Mesenchymal stem cell (in vitro differentiated cells and primary cell): ENCODE measurements at regions not wholly inside any gene's neighbourhood (a gene's known extent, or its start where the extent isn't known, plus 50 kb on each side); places are given as distances from the start of the nearest gene placed in this dataset.

Source experiments
- DNase-seq: peaks from one replicate; pipeline ENCODE4 v3.0.0-alpha.2; 2013
- H2AFZ ChIP-seq: one replicate; pipeline ENCODE4 v1.6.1; 2013; ENCODE audit warnings: low read depth, mild to moderate bottlenecking, control low read depth, inconsistent platforms, low read length, moderate library complexity
- H2AK5ac ChIP-seq: 2 replicates; pipeline ENCODE4 v1.6.1; 2013; ENCODE audit warnings: low read length, moderate library complexity, mild to moderate bottlenecking, inconsistent platforms; ENCODE audit not compliant: severe bottlenecking
- H2BK120ac ChIP-seq: one replicate; pipeline ENCODE4 v1.6.1; 2013; ENCODE audit warnings: low read depth, mild to moderate bottlenecking, inconsistent platforms, low read length, moderate library complexity
- H2BK12ac ChIP-seq, 2 experiments: one replicate each; pipeline ENCODE4 v1.6.1; 2013; ENCODE audit warnings: inconsistent platforms in 2 of 2, low read length in 2 of 2, mild to moderate bottlenecking in 2 of 2, moderate library complexity in 2 of 2, control low read depth in 1 of 2
- H2BK15ac ChIP-seq: one replicate; pipeline ENCODE4 v1.6.1; 2013; ENCODE audit warnings: mild to moderate bottlenecking, low read depth, inconsistent platforms; ENCODE audit not compliant: poor library complexity, severe bottlenecking
- H2BK5ac ChIP-seq: 2 replicates; pipeline ENCODE4 v1.6.1; 2013; ENCODE audit warnings: low read depth, mild to moderate bottlenecking, low read length, control low read depth, inconsistent platforms; ENCODE audit not compliant: poor library complexity, severe bottlenecking
- H3K14ac ChIP-seq, 2 experiments: one replicate each; pipeline ENCODE4 v1.6.1; 2013; ENCODE audit warnings: inconsistent platforms in 2 of 2, low read length in 2 of 2, control low read depth in 1 of 2, mild to moderate bottlenecking in 1 of 2, moderate library complexity in 1 of 2
- H3K18ac ChIP-seq, 2 experiments: one replicate each; pipeline ENCODE4 v1.6.1; 2013; ENCODE audit warnings: inconsistent platforms in 2 of 2, low read length in 2 of 2, control low read depth in 1 of 2, low read depth in 1 of 2, mild to moderate bottlenecking in 1 of 2
- H3K23ac ChIP-seq, 2 experiments: one replicate each; pipeline ENCODE4 v1.6.1; 2013; ENCODE audit warnings: inconsistent platforms in 2 of 2, low read length in 2 of 2, mild to moderate bottlenecking in 2 of 2, moderate library complexity in 2 of 2, control low read depth in 1 of 2
- H3K27ac ChIP-seq: 2 replicates; pipeline ENCODE4 v1.5.1; 2013; ENCODE audit warnings: mild to moderate bottlenecking, moderate library complexity, low read length, control low read depth, inconsistent platforms; ENCODE audit not compliant: poor library complexity, severe bottlenecking
- H3K27me3 ChIP-seq, 2 experiments: 2 replicates each; pipeline versions ENCODE4 v1.6.1 to v1.7.0; 2013; ENCODE audit warnings: low read length in 2 of 2, mild to moderate bottlenecking in 2 of 2, moderate library complexity in 2 of 2, control low read depth in 1 of 2, inconsistent platforms in 1 of 2; ENCODE audit not compliant: control insufficient read depth in 1 of 2, insufficient read depth in 1 of 2
- H3K36me3 ChIP-seq, 2 experiments: 2 replicates each; pipeline versions ENCODE4 v1.6.1 to v1.7.0; 2013; ENCODE audit warnings: low read length in 2 of 2, control low read depth in 1 of 2, inconsistent platforms in 1 of 2, low read depth in 1 of 2, mild to moderate bottlenecking in 1 of 2; ENCODE audit not compliant: insufficient read depth in 2 of 2, control insufficient read depth in 1 of 2
- H3K4ac ChIP-seq, 2 experiments: one replicate each; pipeline ENCODE4 v1.6.1; 2013; ENCODE audit warnings: inconsistent platforms in 2 of 2, low read length in 2 of 2, mild to moderate bottlenecking in 2 of 2, moderate library complexity in 2 of 2, control low read depth in 1 of 2, low read depth in 1 of 2
- H3K4me1 ChIP-seq: 2 replicates; pipeline ENCODE4 v1.6.1; 2013; ENCODE audit warnings: low read depth, low read length, control low read depth; ENCODE audit not compliant: control insufficient read depth, insufficient read depth
- H3K4me2 ChIP-seq: 2 replicates; pipeline ENCODE4 v1.6.1; 2013; ENCODE audit warnings: low read length, mild to moderate bottlenecking, inconsistent platforms; ENCODE audit not compliant: poor library complexity, severe bottlenecking
- H3K4me3 ChIP-seq, 2 experiments: 2 replicates each; pipeline versions ENCODE4 v1.5.1 to v1.7.0; 2013; ENCODE audit warnings: low read length in 2 of 2, mild to moderate bottlenecking in 2 of 2, control low read depth in 1 of 2, low read depth in 1 of 2; ENCODE audit not compliant: insufficient read depth in 1 of 2
- H3K79me1 ChIP-seq: replicated peaks from 2 replicates; pipeline ENCODE4 v1.6.1; 2013; ENCODE audit warnings: mild to moderate bottlenecking, control low read depth, low read length, inconsistent platforms; ENCODE audit not compliant: poor library complexity, severe bottlenecking
- H3K9ac ChIP-seq: 2 replicates; pipeline ENCODE4 v1.7.0; 2013; ENCODE audit warnings: mild to moderate bottlenecking, low read length, moderate library complexity
- H3K9me3 ChIP-seq: 2 replicates; pipeline ENCODE4 v1.7.0; 2013; ENCODE audit warnings: mild to moderate bottlenecking, low read length; ENCODE audit not compliant: control insufficient read depth
- H4K8ac ChIP-seq: one replicate; pipeline ENCODE4 v1.6.1; 2013; ENCODE audit warnings: inconsistent platforms, mild to moderate bottlenecking, low read length, moderate library complexity
- H4K91ac ChIP-seq: one replicate; pipeline ENCODE4 v1.6.1; 2013; ENCODE audit warnings: mild to moderate bottlenecking, low read length, inconsistent platforms
- WGBS: methylation state at CpG from one replicate; pipeline ENCODE4 v1.1.7; 2013; ENCODE audit warnings: mixed read lengths; 5-methylcytosine and 5-hydroxymethylcytosine counted together

GRCh38 chr9:19637084-19637483, 151.8 kb downstream of the SLC24A2 start:
- Histone ChIP-seq H2AFZ (no peak overlapping the region), H3K79me1 (no peaks in the 10 kb centered on the region), H3K4me3 (no peak overlapping the region), H2AK5ac (no peak overlapping the region), H3K36me3 (no peaks in the 10 kb centered on the region), H3K23ac (no peak overlapping the region), H3K4me2 (no peak overlapping the region), H2BK120ac (no peak overlapping the region), H4K91ac (no peak overlapping the region), H3K18ac (no peak overlapping the region), H3K27ac (no peak overlapping the region), H2BK15ac (no peak overlapping the region), H4K8ac (no peak overlapping the region), H2BK12ac (no peak overlapping the region), H3K27me3 (no peaks in the 10 kb centered on the region), H2BK5ac (no peak overlapping the region), H3K14ac (no peak overlapping the region), H3K9ac (no peak overlapping the region), H3K4me1 (no peaks in the 10 kb centered on the region), H3K4ac (no peak overlapping the region), H3K9me3 (no peaks in the 10 kb centered on the region)
- DNase-seq, result no peak
- WGBS, result 93% methylated on average over 5 of the region's 5 CpGs

- Histone ChIP-seq H2BK120ac (no peak overlapping the region), H3K79me1 (no peaks in the 10 kb centered on the region), H2AFZ (no peak overlapping the region), H3K18ac (no peak overlapping the region), H3K4me3 (no peak overlapping the region), H3K4ac (no peak overlapping the region), H3K36me3 (no peaks in the 10 kb centered on the region), H4K8ac (no peak overlapping the region), H3K27ac (no peak overlapping the region), H2BK5ac (no peak overlapping the region), H2BK12ac (no peak overlapping the region), H3K9ac (no peak overlapping the region), H3K27me3 (no peaks in the 10 kb centered on the region), H3K4me2 (no peak overlapping the region), H2AK5ac (no peak overlapping the region), H2BK15ac (no peak overlapping the region), H3K14ac (no peak overlapping the region), H4K91ac (no peak overlapping the region), H3K23ac (no peak overlapping the region), H3K4me1 (no peaks in the 10 kb centered on the region), H3K9me3 (no peaks in the 10 kb centered on the region)
- DNase-seq, result peak; percentile 18
- WGBS, result 40% methylated on average over 1 of the region's 2 CpGs
These were observed 154.0 kb downstream of the SLC24A2 start for GRCh38 chr9:19634881-19635280.

DNA sequence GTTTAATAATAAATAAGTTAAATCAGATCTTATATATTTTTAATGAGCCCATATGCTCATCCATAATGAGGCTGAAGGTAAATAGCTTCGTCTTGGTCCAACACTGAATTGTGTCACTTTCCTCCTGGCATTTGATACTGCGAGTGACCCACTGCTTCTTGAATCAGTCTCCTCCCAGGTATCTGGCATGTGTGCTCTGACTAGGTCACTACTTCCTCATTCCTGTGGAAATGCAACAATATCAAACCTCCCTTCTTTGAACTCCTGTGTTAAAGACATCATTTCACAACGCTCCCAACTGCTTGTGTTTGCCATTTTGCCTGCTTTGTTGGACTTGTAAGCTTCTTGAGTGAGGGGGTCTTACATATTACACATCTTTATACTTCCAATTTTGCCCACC, 157.7 kb downstream of the SLC24A2 start:
- Histone ChIP-seq H3K18ac (no peak overlapping the region), H2BK120ac (no peak overlapping the region), H3K4me1 (no peaks in the 10 kb centered on the region), H2BK5ac (no peak overlapping the region), H3K4me2 (no peak overlapping the region), H2BK12ac (no peak overlapping the region), H4K91ac (no peak overlapping the region), H3K27ac (no peak overlapping the region), H3K36me3 (no peaks in the 10 kb centered on the region), H3K23ac (no peak overlapping the region), H4K8ac (no peak overlapping the region), H3K27me3 (no peaks in the 10 kb centered on the region), H3K14ac (no peak overlapping the region), H3K79me1 (no peaks in the 10 kb centered on the region), H3K4me3 (peak overlapping the region in 1 of 2 experiments; percentile 19), H2AK5ac (no peak overlapping the region), H3K9ac (no peak overlapping the region), H2AFZ (no peak overlapping the region), H2BK15ac (no peak overlapping the region), H3K4ac (no peak overlapping the region), H3K9me3 (no peaks in the 10 kb centered on the region)
- WGBS, result 75% methylated on average over 3 of the region's 3 CpGs
- DNase-seq, result no peak

DNA sequence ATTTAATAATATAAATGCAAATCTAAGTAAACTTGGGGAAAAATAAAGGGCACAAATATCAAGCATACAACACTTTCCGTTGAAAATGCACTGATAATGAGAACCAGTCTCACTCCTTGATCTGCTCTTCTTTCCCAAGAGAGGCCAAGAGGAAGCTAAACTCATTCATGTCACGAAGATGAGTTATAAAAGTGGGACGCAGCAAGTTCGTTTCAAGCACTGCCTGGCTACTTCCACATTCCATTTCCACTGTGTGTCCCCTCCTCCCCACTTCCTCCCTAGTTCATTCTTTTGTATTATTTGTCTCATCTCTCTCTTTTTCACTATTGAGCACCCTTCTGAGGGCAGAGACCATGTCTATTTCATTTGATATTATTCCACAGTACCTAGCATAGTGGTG, 158.1 kb downstream of the SLC24A2 start:
- no peak overlapping the region for H2AFZ ChIP-seq
- H3K79me1 ChIP-seq, result no peaks in the 10 kb centered on the region
- no peak overlapping the region for H2BK15ac ChIP-seq
- H2AK5ac ChIP-seq, result no peak overlapping the region
- H3K23ac ChIP-seq, result no peak overlapping the region
- no peak overlapping the region for H2BK5ac ChIP-seq
- no peaks in the 10 kb centered on the region for H3K4me1 ChIP-seq
- H4K91ac ChIP-seq, result no peak overlapping the region
- peak; percentile 1 for DNase-seq
- no peak overlapping the region for H2BK120ac ChIP-seq
- H3K4me3 ChIP-seq, result peak overlapping the region in 1 of 2 experiments; percentile 19
- no peak overlapping the region for H3K4me2 ChIP-seq
- H3K36me3 ChIP-seq, result no peaks in the 10 kb centered on the region
- no peak overlapping the region for H3K18ac ChIP-seq
- WGBS, result 9% methylated on average over 4 of the region's 4 CpGs
- H3K9me3 ChIP-seq, result no peaks in the 10 kb centered on the region
- H3K27ac ChIP-seq, result no peak overlapping the region
- no peak overlapping the region for H3K4ac ChIP-seq
- no peak overlapping the region for H3K9ac ChIP-seq
- no peak overlapping the region for H3K14ac ChIP-seq
- H2BK12ac ChIP-seq, result no peak overlapping the region
- no peak overlapping the region for H4K8ac ChIP-seq
- H3K27me3 ChIP-seq, result no peaks in the 10 kb centered on the region
